Endothelial cell of umbilical vein (primary cell): ENCODE measurements at regions not wholly inside any gene's neighbourhood (a gene's known extent, or its start where the extent isn't known, plus 50 kb on each side); places are given as distances from the start of the nearest gene placed in this dataset.

Experiments
- BruUV-seq: library from RNA; stranded (reverse); fragments of 400-500 nt; replicated peaks from 2 replicates; lab custom pipeline; 2021; lab: Mats Ljungman, UMichigan
- CTCF ChIA-PET: fragments of 300-600, 350-600 bp; sonication (Branson Sonifier 250); formaldehyde crosslinking; loops from one replicate; lab custom pipeline; 2021; ENCODE audit warnings: antibody characterized with exemption, inconsistent platforms; lab: Charles Lee
- POLR2A ChIA-PET: fragments of 300-600, 350-600 bp; sonication (Branson Sonifier 250); formaldehyde crosslinking; loops from one replicate; lab custom pipeline; 2021; ENCODE audit warnings: antibody characterized with exemption, inconsistent platforms; lab: Charles Lee
- DNase-seq: peaks from one replicate; pipeline ENCODE4 v3.0.0-alpha.2; 2011; ENCODE audit warnings: low read depth, low spot score
- FAIRE-seq: peaks from 2 replicates; lab custom pipeline; 2011; peaks lifted over from hg19 to GRCh38; lab: Jason Lieb, UNC
- H2AFZ ChIP-seq: 2 replicates; pipeline ENCODE4 v1.6.0; 2012; ENCODE audit warnings: low read depth, low read length, control low read depth, inconsistent platforms
- H3K27ac ChIP-seq: 2 replicates; pipeline ENCODE4 v1.5.1; 2011; ENCODE audit warnings: low read depth, mild to moderate bottlenecking, control low read depth, low read length, moderate library complexity; ENCODE audit not compliant: insufficient read depth
- H3K27me3 ChIP-seq, 2 experiments: 2 replicates each; pipeline versions ENCODE4 v1.6.0 to v1.6.1; 2011; ENCODE audit warnings: low read length in 2 of 2, mixed read lengths in 1 of 2; ENCODE audit not compliant: control insufficient read depth in 2 of 2, insufficient read depth in 2 of 2
- H3K36me3 ChIP-seq, 2 experiments: 2 replicates in 1 of 2; 3 replicates in 1 of 2; pipeline ENCODE4 v1.5.1; 2011; ENCODE audit warnings: low read length in 2 of 2, mild to moderate bottlenecking in 1 of 2, moderate library complexity in 1 of 2; ENCODE audit not compliant: control insufficient read depth in 2 of 2, insufficient read depth in 2 of 2; ENCODE audit errors: extremely low read depth in 1 of 2
- H3K4me1 ChIP-seq: 3 replicates; pipeline ENCODE4 v1.5.1; 2011; ENCODE audit warnings: mild to moderate bottlenecking, low read length; ENCODE audit not compliant: control insufficient read depth, insufficient read depth; ENCODE audit errors: extremely low read depth
- H3K4me2 ChIP-seq: 2 replicates; pipeline ENCODE4 v1.6.1; 2011; ENCODE audit warnings: low read length, control low read depth, mixed read lengths; ENCODE audit not compliant: insufficient read depth
- H3K4me3 ChIP-seq, 3 experiments: fragments of 200-600 bp in 1 of 3; sonication (generic), shearing (Covaris generic) in 1 of 3; replicated peaks in 1 of 3; 2 replicates each; pipeline ENCODE4 v1.5.1; 2011 to 2016; ENCODE audit warnings: control low read depth in 3 of 3, low read length in 3 of 3, mild to moderate bottlenecking in 2 of 3, inconsistent platforms in 1 of 3, low read depth in 1 of 3, moderate library complexity in 1 of 3; ENCODE audit not compliant: insufficient read depth in 1 of 3
- H3K79me2 ChIP-seq: 2 replicates; pipeline ENCODE4 v1.6.0; 2012; ENCODE audit warnings: low read length, inconsistent platforms; ENCODE audit not compliant: control insufficient read depth, insufficient read depth
- H3K9ac ChIP-seq: replicated peaks from 2 replicates; pipeline ENCODE3; 2011; ENCODE audit warnings: low read length, control low read depth; ENCODE audit not compliant: insufficient read depth; ENCODE audit errors: extremely low read depth
- H3K9me1 ChIP-seq: replicated peaks from 3 replicates; pipeline ENCODE4 v1.6.0; 2011; ENCODE audit warnings: mild to moderate bottlenecking, low read length; ENCODE audit not compliant: control insufficient read depth, insufficient read depth; ENCODE audit errors: extremely low read depth
- H3K9me3 ChIP-seq: replicated peaks from 2 replicates; pipeline ENCODE4 v1.5.1; 2012; ENCODE audit warnings: low read length, inconsistent platforms; ENCODE audit not compliant: control insufficient read depth, insufficient read depth
- H4K20me1 ChIP-seq: replicated peaks from 2 replicates; pipeline ENCODE3; 2011; ENCODE audit warnings: mild to moderate bottlenecking, low read length; ENCODE audit not compliant: control insufficient read depth, insufficient read depth; ENCODE audit errors: extremely low read depth
- CTCF ChIP-seq, 2 donors: IDR thresholded peaks; 1 replicate in 1 of 2; 2 replicates in 1 of 2; pipeline ENCODE4 v1.5.1; 2011; ENCODE audit warnings: low read length in 2 of 2, mild to moderate bottlenecking in 2 of 2, moderate library complexity in 2 of 2, control low read depth in 1 of 2, inconsistent platforms in 1 of 2, low read depth in 1 of 2; ENCODE audit not compliant: insufficient read depth in 1 of 2; ENCODE audit errors: extremely low read depth in 1 of 2
- EZH2 ChIP-seq: IDR thresholded peaks from 2 replicates; pipeline ENCODE4 v1.6.1; 2012; ENCODE audit warnings: borderline replicate concordance, low read depth, mild to moderate bottlenecking, moderate library complexity, low read length, inconsistent platforms; ENCODE audit not compliant: severe bottlenecking
- FOS ChIP-seq: IDR thresholded peaks from 2 replicates; pipeline ENCODE4 v1.6.1; 2011; ENCODE audit warnings: mild to moderate bottlenecking, low read length, moderate library complexity, borderline replicate concordance; ENCODE audit not compliant: insufficient read depth
- GATA2 ChIP-seq: IDR thresholded peaks from 2 replicates; pipeline ENCODE4 v1.7.0; 2011; ENCODE audit warnings: low read depth, mild to moderate bottlenecking, moderate library complexity, mixed read lengths, low read length; ENCODE audit not compliant: insufficient read length, insufficient read depth
- JUN ChIP-seq: IDR thresholded peaks from 2 replicates; pipeline ENCODE4 v1.6.1; 2011; ENCODE audit warnings: borderline replicate concordance, low read depth; ENCODE audit not compliant: insufficient read length, insufficient read depth
- MAX ChIP-seq: IDR thresholded peaks from 2 replicates; pipeline ENCODE4 v1.6.1; 2011; ENCODE audit not compliant: insufficient read depth, insufficient read length
- MYC ChIP-seq: IDR thresholded peaks from one replicate; pipeline ENCODE4 v1.6.1; 2011; ENCODE audit warnings: mild to moderate bottlenecking, low read depth, low read length
- POLR2A ChIP-seq: IDR thresholded peaks from 2 replicates; pipeline ENCODE4 v1.6.1; 2012; ENCODE audit warnings: low read depth, mild to moderate bottlenecking, control low read depth, low read length
- POLR2AphosphoS5 ChIP-seq: IDR thresholded peaks from 2 replicates; pipeline ENCODE4 v1.6.1; 2012; ENCODE audit warnings: low read depth, mild to moderate bottlenecking, control low read depth, low read length, moderate library complexity; ENCODE audit not compliant: insufficient read depth
- dilution Hi-C: fragments of 300-500 bp; cut with MboI; formaldehyde crosslinking; loops from one replicate; pipeline ENCODE4 v1.15.0; 2019; ENCODE audit warnings: low sequenced_read_pairs; ENCODE audit not compliant: extremely low pct_ligation_motif_present
- intact Hi-C: fragments of 100-400 bp; cut with micrococcal nuclease; formaldehyde crosslinking; loops from one replicate; pipeline ENCODE4 v1.10.0; 2022

DNA sequence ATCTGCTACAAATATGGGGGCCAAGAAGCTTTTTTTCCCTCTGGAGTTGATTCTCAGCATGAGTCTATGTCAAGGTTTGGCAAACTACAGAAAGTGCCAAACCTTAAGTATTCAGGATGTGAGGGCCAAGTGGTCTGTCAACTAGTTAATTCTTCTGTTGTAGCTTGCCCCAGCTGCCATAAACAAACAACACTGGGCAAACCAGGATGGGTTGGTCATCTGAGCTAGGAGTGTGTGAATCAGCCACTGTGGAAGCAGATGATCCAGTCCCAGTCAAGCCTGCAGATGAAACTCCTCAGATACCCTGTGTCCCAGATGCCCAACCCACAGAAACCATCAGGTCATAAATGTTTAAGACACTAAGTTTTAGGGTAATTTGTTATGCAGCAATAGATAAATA is 103.0 kb upstream of the MOCS1 start:
- FAIRE-seq (no peak), DNase-seq (no peak)
- ChIA-PET CTCF (no interaction called here), POLR2A (no interaction called here)
- dilution Hi-C loops (no loop called here), intact Hi-C loops (no loop called here)
- H3K9me1 ChIP-seq, result no peaks in the 10 kb centered on the region
- no peak overlapping the region for H3K4me3 ChIP-seq
- H3K4me2 ChIP-seq, result no peak overlapping the region
- peaks cover 1% of the 10 kb centered on the region for H3K9me3 ChIP-seq
- H3K4me1 ChIP-seq, result no peaks in the 10 kb centered on the region
- no peak overlapping the region for H3K9ac ChIP-seq
- no peaks in the 10 kb centered on the region for H3K27me3 ChIP-seq
- no peaks in the 10 kb centered on the region for H4K20me1 ChIP-seq
- no peaks in the 10 kb centered on the region for H3K36me3 ChIP-seq
- no TSS peak for BruUV-seq
- H2AFZ ChIP-seq, result no peak overlapping the region
- H3K27ac ChIP-seq, result no peak overlapping the region
- H3K79me2 ChIP-seq, result no peaks in the 10 kb centered on the region
- no peak for TF ChIP-seq FOS

GRCh38 chr6:40036186-40036585 is 101.9 kb upstream of the MOCS1 start:
- Histone ChIP-seq H2AFZ (no peak overlapping the region), H3K4me1 (no peaks in the 10 kb centered on the region), H3K79me2 (no peaks in the 10 kb centered on the region), H3K9ac (no peak overlapping the region), H4K20me1 (no peaks in the 10 kb centered on the region), H3K9me3 (peaks cover 1% of the 10 kb centered on the region), H3K4me2 (no peak overlapping the region), H3K27me3 (no peaks in the 10 kb centered on the region), H3K36me3 (no peaks in the 10 kb centered on the region), H3K4me3 (no peak overlapping the region), H3K27ac (no peak overlapping the region), H3K9me1 (no peaks in the 10 kb centered on the region)
- CTCF ChIA-PET, result no interaction called here
- no peak for DNase-seq
- POLR2A ChIA-PET, result no interaction called here
- BruUV-seq, result no TSS peak
- TF ChIP-seq POLR2AphosphoS5 (no peak), GATA2 (no peak), POLR2A (no peak), CTCF (IDR thresholded peaks at IDR 0.05; ENCODE audit: extremely low read depth in 1 of 2, insufficient read depth in 1 of 2, low read depth in 1 of 2, low read length in 2 of 2) (no peak), EZH2 (no peak), JUN (no peak), FOS (no peak), MYC (no peak), MAX (no peak)
- intact Hi-C loops, result no loop called here
- dilution Hi-C loops, result no loop called here
- FAIRE-seq, result no peak
